ENCODE measurements at regions not wholly inside any gene's neighbourhood (a gene's known extent, or its start where the extent isn't known, plus 50 kb on each side); places are given as distances from the start of the nearest gene placed in this dataset.

- H3K4me3 Mint-ChIP-seq (ENCODE audit: unreplicated experiment), result no peak overlapping the region
- no peak for DNase-seq (ENCODE audit: extremely low spot score, unreplicated experiment)
- peaks cover 36% of the 10 kb centered on the region for H3K27me3 Mint-ChIP-seq (ENCODE audit: unreplicated experiment)
- H3K36me3 Mint-ChIP-seq (ENCODE audit: unreplicated experiment), result no peaks in the 10 kb centered on the region
- TF ChIP-seq CTCF (IDR thresholded peaks at IDR 0.05), result no peak
- H3K4me1 Mint-ChIP-seq (ENCODE audit: unreplicated experiment), result no peaks in the 10 kb centered on the region
- no peaks in the 10 kb centered on the region for H3K9me3 Mint-ChIP-seq (ENCODE audit: unreplicated experiment)
- H3K27ac Mint-ChIP-seq (ENCODE audit: unreplicated experiment), result no peak overlapping the region
Measured at GRCh38 chr3:159540882-159541495, 447.6 kb upstream of the IL12A start.

GRCh38 chr3:159548675-159549335, 439.8 kb upstream of the IL12A start:
- Mint-ChIP-seq H3K27ac (ENCODE audit: unreplicated experiment) (no peak overlapping the region), H3K27me3 (ENCODE audit: unreplicated experiment) (peaks cover 18% of the 10 kb centered on the region), H3K4me3 (ENCODE audit: unreplicated experiment) (no peak overlapping the region), H3K9me3 (ENCODE audit: unreplicated experiment) (no peaks in the 10 kb centered on the region), H3K36me3 (ENCODE audit: unreplicated experiment) (no peaks in the 10 kb centered on the region), H3K4me1 (ENCODE audit: unreplicated experiment) (no peaks in the 10 kb centered on the region)
- no peak for TF ChIP-seq CTCF (IDR thresholded peaks at IDR 0.05)
- DNase-seq (ENCODE audit: extremely low spot score, unreplicated experiment), result no peak

- Mint-ChIP-seq H3K4me3 (ENCODE audit: unreplicated experiment) (no peak overlapping the region), H3K36me3 (ENCODE audit: unreplicated experiment) (no peaks in the 10 kb centered on the region), H3K27ac (ENCODE audit: unreplicated experiment) (no peak overlapping the region), H3K9me3 (ENCODE audit: unreplicated experiment) (no peaks in the 10 kb centered on the region), H3K4me1 (ENCODE audit: unreplicated experiment) (no peaks in the 10 kb centered on the region), H3K27me3 (ENCODE audit: unreplicated experiment) (peaks cover 29% of the 10 kb centered on the region)
- no peak for DNase-seq (ENCODE audit: extremely low spot score, unreplicated experiment)
- no peak for TF ChIP-seq CTCF (IDR thresholded peaks at IDR 0.05)
Measured at GRCh38 chr3:159555205-159555604, 433.4 kb upstream of the IL12A start.

GRCh38 chr3:159559771-159560170, 428.9 kb upstream of the IL12A start:
- no peaks in the 10 kb centered on the region for H3K4me1 Mint-ChIP-seq (ENCODE audit: unreplicated experiment)
- no peak overlapping the region for H3K27ac Mint-ChIP-seq (ENCODE audit: unreplicated experiment)
- H3K27me3 Mint-ChIP-seq (ENCODE audit: unreplicated experiment), result peaks cover 61% of the 10 kb centered on the region
- no peak for DNase-seq (ENCODE audit: extremely low spot score, unreplicated experiment)
- no peak overlapping the region for H3K4me3 Mint-ChIP-seq (ENCODE audit: unreplicated experiment)
- no peaks in the 10 kb centered on the region for H3K9me3 Mint-ChIP-seq (ENCODE audit: unreplicated experiment)
- no peaks in the 10 kb centered on the region for H3K36me3 Mint-ChIP-seq (ENCODE audit: unreplicated experiment)
- no peak for TF ChIP-seq CTCF (IDR thresholded peaks at IDR 0.05)

- TF ChIP-seq CTCF (IDR thresholded peaks at IDR 0.05), result no peak
- no peaks in the 10 kb centered on the region for H3K36me3 Mint-ChIP-seq (ENCODE audit: unreplicated experiment)
- no peak overlapping the region for H3K4me3 Mint-ChIP-seq (ENCODE audit: unreplicated experiment)
- no peaks in the 10 kb centered on the region for H3K4me1 Mint-ChIP-seq (ENCODE audit: unreplicated experiment)
- peaks cover 64% of the 10 kb centered on the region for H3K27me3 Mint-ChIP-seq (ENCODE audit: unreplicated experiment)
- H3K27ac Mint-ChIP-seq (ENCODE audit: unreplicated experiment), result no peak overlapping the region
- no peaks in the 10 kb centered on the region for H3K9me3 Mint-ChIP-seq (ENCODE audit: unreplicated experiment)
- no peak for DNase-seq (ENCODE audit: extremely low spot score, unreplicated experiment)
Measured at GRCh38 chr3:159560214-159560979, 428.2 kb upstream of the IL12A start.
